ENCODE measurements at regions not wholly inside any gene's neighbourhood (a gene's known extent, or its start where the extent isn't known, plus 50 kb on each side); places are given as distances from the start of the nearest gene placed in this dataset.

DNA sequence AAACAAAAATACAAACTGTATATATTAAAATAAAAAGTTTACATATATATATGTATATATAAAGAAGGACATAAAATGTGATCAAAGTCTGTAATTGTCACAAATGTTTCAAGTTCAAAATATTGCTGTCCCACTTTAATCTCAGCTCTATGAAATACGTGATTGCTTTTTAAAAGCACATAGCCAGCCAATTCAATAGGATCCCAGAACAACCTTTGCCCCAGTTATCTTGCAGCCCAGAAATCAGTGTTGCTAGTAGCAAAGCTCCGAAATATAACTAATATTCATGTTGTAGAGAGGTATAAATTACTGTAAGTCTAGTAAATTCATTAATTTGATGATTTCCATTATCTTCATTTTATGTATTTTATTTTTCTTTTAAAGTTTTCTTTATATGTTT lies 114.6 kb downstream of the ELOVL4 start:
- in situ Hi-C loops (cut with MboI; ENCODE audit: low pct_unique_long_range_greater_than_20kb, low sequenced_read_pairs, unreplicated experiment), result no loop called here
- TF ChIP-seq, protein P1, sequence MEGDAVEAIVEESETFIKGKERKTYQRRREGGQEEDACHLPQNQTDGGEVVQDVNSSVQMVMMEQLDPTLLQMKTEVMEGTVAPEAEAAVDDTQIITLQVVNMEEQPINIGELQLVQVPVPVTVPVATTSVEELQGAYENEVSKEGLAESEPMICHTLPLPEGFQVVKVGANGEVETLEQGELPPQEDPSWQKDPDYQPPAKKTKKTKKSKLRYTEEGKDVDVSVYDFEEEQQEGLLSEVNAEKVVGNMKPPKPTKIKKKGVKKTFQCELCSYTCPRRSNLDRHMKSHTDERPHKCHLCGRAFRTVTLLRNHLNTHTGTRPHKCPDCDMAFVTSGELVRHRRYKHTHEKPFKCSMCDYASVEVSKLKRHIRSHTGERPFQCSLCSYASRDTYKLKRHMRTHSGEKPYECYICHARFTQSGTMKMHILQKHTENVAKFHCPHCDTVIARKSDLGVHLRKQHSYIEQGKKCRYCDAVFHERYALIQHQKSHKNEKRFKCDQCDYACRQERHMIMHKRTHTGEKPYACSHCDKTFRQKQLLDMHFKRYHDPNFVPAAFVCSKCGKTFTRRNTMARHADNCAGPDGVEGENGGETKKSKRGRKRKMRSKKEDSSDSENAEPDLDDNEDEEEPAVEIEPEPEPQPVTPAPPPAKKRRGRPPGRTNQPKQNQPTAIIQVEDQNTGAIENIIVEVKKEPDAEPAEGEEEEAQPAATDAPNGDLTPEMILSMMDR (IDR thresholded peaks at IDR 0.05; ENCODE audit: extremely low read depth, insufficient read depth, missing control alignments), result no peak

DNA sequence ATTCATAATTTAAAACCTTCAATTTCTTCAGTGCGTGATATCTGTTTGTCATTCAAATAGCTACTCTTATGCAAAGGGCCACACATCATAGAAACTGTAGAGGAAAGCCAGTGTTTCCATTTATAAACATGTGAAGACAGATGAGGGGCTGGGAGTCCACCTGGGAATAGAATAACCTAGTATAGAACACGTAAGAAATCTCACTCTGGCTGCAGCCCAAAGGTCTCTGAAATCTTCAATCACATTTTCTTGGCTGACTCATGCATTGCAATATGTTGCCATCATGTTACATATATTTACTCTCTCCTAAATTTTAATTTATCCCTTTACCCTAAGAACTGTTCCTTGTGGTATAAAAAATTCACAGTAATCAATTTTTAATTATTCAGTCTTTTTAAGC lies 123.2 kb downstream of the ELOVL4 start:
- TF ChIP-seq, protein P1 (IDR thresholded peaks at IDR 0.05; ENCODE audit: extremely low read depth, insufficient read depth, missing control alignments), result no peak
- in situ Hi-C loops (cut with MboI; ENCODE audit: low pct_unique_long_range_greater_than_20kb, low sequenced_read_pairs, unreplicated experiment), result no loop called here
- DNase-seq (ENCODE audit: low spot score), result no peak

More for the DNA sequence above, 114.6 kb downstream of the ELOVL4 start:
- DNase-seq (ENCODE audit: low spot score), result no peak

DNA sequence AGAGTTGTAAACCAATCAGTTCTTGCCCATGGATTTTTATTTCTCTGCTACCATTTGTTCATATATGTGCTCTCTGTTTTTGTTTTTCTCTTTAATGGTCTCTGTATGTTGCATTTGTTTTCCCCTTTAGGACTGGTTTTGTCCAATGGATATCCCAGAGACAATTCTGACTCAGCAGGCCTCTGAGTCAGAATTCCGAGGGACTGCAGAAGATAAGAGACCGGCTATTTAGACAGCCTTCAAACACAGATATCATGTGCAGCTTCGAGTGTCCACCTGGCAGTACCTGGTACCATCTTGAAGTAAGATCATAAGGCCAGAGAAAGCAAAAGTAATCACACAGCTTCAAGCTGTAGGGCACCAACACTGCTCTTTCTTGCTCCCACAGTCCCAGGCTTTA lies 125.5 kb downstream of the ELOVL4 start:
- in situ Hi-C loops (cut with MboI; ENCODE audit: low pct_unique_long_range_greater_than_20kb, low sequenced_read_pairs, unreplicated experiment), result no loop called here
- TF ChIP-seq, protein P1 (IDR thresholded peaks at IDR 0.05; ENCODE audit: extremely low read depth, insufficient read depth, missing control alignments), result no peak
- no peak for DNase-seq (ENCODE audit: low spot score)

DNA sequence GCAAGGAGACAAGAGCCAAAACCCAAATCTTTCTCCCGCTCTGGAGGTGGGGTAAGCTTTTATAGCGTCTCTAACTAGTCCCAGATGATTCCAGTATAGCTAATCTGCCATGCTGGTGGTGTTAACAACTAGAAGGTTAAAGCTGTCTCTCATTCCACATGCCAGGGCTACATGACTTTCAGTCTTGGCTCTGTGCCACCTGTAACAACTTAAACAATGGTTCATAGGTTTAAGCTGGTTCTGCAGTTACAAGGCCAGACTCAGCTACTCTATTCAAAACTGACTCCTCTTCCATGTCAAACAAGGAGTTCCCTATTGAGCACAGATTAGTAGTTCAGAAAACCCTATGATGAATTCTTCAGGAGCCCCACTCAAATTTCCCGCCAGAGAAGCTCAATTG lies 128.9 kb downstream of the ELOVL4 start:
- TF ChIP-seq, protein P1 (IDR thresholded peaks at IDR 0.05; ENCODE audit: extremely low read depth, insufficient read depth, missing control alignments), result no peak
- in situ Hi-C loops (cut with MboI; ENCODE audit: low pct_unique_long_range_greater_than_20kb, low sequenced_read_pairs, unreplicated experiment), result no loop called here
- no peak for DNase-seq (ENCODE audit: low spot score)

DNA sequence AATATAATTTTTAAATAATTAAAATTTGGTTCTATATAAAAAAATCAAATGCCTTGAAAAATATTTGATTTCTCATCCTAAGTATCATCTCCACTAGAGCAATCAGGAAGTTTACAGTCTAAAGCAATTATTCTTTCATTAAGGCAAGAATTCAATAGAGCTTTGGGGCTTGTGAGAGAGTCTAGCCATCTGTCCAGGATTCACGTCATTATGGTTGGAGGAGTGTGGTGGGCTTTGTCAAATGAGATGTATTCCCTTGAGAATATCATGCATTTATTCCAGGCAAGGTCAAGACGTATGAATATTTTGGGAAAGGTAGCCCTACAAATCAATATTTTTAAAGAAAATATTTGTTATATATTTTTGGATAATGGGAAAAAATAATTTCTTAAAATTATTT lies 132.4 kb downstream of the ELOVL4 start:
- no peak for DNase-seq (ENCODE audit: low spot score)
- in situ Hi-C loops (cut with MboI; ENCODE audit: low pct_unique_long_range_greater_than_20kb, low sequenced_read_pairs, unreplicated experiment), result no loop called here
- TF ChIP-seq, protein P1 (IDR thresholded peaks at IDR 0.05; ENCODE audit: extremely low read depth, insufficient read depth, missing control alignments), result no peak

DNA sequence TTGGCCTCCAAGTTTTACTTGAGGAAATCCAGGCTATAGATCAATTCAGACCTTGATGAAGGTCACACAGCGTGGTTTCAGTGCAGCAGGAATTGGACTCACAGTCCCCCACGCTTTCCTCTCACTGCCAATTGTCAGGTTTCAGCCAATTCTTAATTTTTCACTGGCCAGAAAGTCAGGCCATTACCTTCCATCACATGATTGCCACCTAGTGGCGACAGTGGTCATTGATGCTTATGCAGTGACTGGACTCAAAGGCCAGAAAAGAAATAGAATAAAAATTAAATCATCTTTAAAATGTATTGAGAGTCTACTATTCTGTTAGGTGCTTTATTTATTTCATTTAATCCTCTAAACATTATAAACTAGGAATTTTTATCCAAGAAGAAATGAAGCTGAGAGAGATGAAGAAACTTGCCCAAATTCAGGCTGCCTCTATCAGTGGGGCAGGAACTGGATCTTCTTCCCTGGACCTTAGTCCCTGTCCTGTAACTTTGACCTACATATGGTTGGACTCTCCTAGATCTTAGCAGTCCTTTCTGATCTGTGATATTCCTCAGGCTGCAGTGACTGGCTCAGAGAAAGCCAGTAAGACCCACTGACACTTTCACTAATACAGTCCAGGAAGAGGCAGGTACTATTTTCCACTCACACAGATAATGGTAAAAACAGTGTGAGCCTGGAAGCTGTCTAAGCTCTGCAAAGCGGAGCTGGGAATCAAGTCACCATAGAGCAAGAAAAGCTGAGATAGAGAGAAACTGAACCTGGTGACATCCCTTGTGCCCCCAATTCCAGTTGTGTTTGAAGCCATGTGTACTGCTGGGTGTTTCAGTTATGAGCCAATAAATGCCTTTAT lies 133.3 kb downstream of the ELOVL4 start:
- TF ChIP-seq, protein P1 (IDR thresholded peaks at IDR 0.05; ENCODE audit: extremely low read depth, insufficient read depth, missing control alignments), result peak; percentile 89
- peak; percentile 67 for DNase-seq (ENCODE audit: low spot score)
- in situ Hi-C loops (cut with MboI; ENCODE audit: low pct_unique_long_range_greater_than_20kb, low sequenced_read_pairs, unreplicated experiment), result no loop called here

Measured in GM13977 (cell line).